ENCODE measurements at regions not wholly inside any gene's neighbourhood (a gene's known extent, or its start where the extent isn't known, plus 50 kb on each side); places are given as distances from the start of the nearest gene placed in this dataset.
"Not testable (repeated sequence)": the region's sequence is repeated elsewhere in the genome, so short reads cannot be mapped to it uniquely, and the experiment has no call there.

DNA sequence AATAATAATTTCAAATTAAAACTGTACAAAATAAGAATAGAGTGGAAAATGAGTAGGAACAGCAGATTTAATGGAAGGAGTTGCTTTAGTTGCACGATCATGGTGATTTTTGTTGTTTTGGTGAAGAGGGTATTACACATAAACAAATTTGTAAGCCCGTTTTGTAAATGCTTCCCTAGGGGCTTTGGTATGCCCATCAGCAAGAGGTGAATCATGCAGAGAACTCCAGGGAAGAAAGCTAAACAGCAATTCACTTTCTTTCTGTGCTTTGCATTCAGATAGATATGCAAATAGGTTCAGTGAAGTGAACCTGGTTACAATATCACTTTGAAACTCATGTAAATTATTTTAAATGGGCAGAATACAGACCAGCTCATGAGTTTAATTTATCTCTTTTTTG is 422.2 kb upstream of the MTPN start:
- 37 to 38% methylated on average over 2 of the region's 2 CpGs for WGBS, 2 donors
- H3K4me3 ChIP-seq, result no peak overlapping the region
- no peak for ATAC-seq (ENCODE audit: low FRiP score in 2 of 2)

DNA sequence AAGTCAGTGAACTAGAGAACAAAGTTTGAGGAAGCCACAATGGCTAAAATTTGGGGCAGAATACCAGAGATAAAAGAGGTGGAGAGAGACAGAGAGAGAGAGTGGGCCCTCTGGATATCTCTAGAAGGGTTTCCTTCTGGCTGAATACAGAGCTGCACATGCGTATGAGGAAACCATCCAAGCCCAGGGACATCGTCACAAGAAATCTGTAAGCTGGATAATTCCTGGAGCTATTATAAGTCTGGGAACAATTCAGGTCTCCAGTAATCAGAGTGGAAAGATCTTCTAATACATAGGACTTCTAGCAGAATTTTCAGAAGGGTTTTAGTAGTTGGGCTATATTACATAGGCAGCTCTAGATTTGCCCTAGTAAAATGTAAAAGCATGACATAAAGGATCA is 415.7 kb upstream of the MTPN start:
- H3K27me3 ChIP-seq, result no peaks in the 10 kb centered on the region
- TF ChIP-seq EP300 (IDR thresholded peaks at IDR 0.05) (no peak), POLR2A (IDR thresholded peaks at IDR 0.05) (no peak), POLR2AphosphoS5 (IDR thresholded peaks at IDR 0.05) (no peak)
- TF ChIP-seq, protein P1, sequence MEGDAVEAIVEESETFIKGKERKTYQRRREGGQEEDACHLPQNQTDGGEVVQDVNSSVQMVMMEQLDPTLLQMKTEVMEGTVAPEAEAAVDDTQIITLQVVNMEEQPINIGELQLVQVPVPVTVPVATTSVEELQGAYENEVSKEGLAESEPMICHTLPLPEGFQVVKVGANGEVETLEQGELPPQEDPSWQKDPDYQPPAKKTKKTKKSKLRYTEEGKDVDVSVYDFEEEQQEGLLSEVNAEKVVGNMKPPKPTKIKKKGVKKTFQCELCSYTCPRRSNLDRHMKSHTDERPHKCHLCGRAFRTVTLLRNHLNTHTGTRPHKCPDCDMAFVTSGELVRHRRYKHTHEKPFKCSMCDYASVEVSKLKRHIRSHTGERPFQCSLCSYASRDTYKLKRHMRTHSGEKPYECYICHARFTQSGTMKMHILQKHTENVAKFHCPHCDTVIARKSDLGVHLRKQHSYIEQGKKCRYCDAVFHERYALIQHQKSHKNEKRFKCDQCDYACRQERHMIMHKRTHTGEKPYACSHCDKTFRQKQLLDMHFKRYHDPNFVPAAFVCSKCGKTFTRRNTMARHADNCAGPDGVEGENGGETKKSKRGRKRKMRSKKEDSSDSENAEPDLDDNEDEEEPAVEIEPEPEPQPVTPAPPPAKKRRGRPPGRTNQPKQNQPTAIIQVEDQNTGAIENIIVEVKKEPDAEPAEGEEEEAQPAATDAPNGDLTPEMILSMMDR (IDR thresholded peaks at IDR 0.05), result no peak
- no peaks in the 10 kb centered on the region for H3K4me1 ChIP-seq
- H3K36me3 ChIP-seq, result no peaks in the 10 kb centered on the region
- H3K27ac ChIP-seq, result no peak overlapping the region
- H3K9me3 ChIP-seq, result no peaks in the 10 kb centered on the region
- ATAC-seq (ENCODE audit: low FRiP score in 2 of 2) (no peak), DNase-seq (no peak)
- 94 to 97% methylated on average over 2 of the region's 2 CpGs for WGBS, 2 donors
- no peak overlapping the region for H3K4me3 ChIP-seq

More for the DNA sequence above, 422.2 kb upstream of the MTPN start:
- Histone ChIP-seq H3K36me3 (no peaks in the 10 kb centered on the region), H3K27ac (no peak overlapping the region), H3K27me3 (no peaks in the 10 kb centered on the region), H3K9me3 (no peaks in the 10 kb centered on the region), H3K4me1 (no peaks in the 10 kb centered on the region)
- DNase-seq, result no peak
- TF ChIP-seq, protein P1 (IDR thresholded peaks at IDR 0.05), result no peak
- no peak for TF ChIP-seq POLR2A (IDR thresholded peaks at IDR 0.05)
- no peak for TF ChIP-seq POLR2AphosphoS5 (IDR thresholded peaks at IDR 0.05)
- no peak for TF ChIP-seq EP300 (IDR thresholded peaks at IDR 0.05)

DNA sequence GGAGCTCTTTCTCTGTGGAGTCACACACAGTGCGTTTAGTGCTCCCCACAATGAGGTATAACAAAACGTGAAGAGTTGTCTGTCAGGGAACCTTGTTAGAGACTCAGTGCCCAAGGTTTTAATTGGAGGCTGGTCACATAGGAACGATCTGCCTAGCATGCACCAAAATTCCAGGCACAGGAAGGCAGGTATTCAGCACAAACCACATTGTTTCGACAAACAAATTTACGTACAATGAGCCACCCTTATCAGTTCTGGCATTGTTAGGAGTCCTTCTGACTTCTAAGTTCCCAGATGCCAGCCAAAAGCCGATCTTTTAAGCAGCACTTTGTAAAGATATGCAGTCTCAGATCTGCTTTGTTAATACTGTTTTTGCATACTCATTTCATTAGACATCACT is 414.2 kb upstream of the MTPN start:
- no peak for ATAC-seq (ENCODE audit: low FRiP score in 2 of 2)
- TF ChIP-seq, protein P1 (IDR thresholded peaks at IDR 0.05), result no peak
- no peak for TF ChIP-seq POLR2A (IDR thresholded peaks at IDR 0.05)
- TF ChIP-seq EP300 (IDR thresholded peaks at IDR 0.05), result no peak
- no peaks in the 10 kb centered on the region for H3K27me3 ChIP-seq
- H3K4me3 ChIP-seq, result no peak overlapping the region
- no peaks in the 10 kb centered on the region for H3K36me3 ChIP-seq
- no peak overlapping the region for H3K27ac ChIP-seq
- no peak for DNase-seq
- H3K4me1 ChIP-seq, result no peaks in the 10 kb centered on the region
- 58 to 64% methylated on average over 6 of the region's 6 CpGs for WGBS, 2 donors
- H3K9me3 ChIP-seq, result no peaks in the 10 kb centered on the region

DNA sequence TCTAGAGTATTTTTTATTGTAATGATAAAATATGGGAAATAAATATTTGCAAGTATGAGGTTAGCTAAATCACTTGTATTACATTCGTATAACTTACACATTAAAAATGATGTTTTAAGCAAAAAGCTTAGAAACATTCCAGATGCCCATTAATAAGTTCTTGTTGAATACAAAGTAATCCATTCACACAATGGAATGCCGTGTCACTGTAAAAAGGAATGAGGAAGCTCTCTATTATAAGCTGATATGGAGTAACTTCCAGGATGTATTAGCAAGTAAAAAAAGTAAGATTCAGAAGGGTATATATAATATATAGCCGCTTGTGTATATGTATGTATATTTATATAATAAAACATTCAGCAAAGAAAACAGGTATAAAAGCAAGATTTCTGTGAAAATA is 412.8 kb upstream of the MTPN start:
- 61% methylated on average over 3 of the region's 3 CpGs for WGBS, 2 donors

DNA sequence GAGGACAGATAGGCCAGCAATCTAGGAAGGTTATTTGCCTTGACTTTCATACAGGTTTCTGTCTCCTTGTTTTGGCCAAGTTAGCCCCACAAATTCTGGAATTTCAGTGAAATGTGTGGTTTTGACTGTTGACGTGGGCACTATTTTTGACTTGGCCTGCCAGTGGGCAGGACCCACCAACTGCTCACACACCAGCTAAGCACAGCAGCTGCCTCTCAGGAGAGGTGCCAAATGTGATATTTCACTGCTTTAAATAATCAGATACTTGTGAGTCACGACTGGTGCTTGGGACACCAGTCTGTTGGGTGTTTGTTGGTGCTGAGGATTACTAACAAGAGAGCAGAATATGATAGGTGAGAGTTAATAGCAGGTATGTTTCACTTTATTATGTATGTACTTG is 409.7 kb upstream of the MTPN start:
- H3K27me3 ChIP-seq, result no peaks in the 10 kb centered on the region
- DNase-seq (no peak), ATAC-seq (ENCODE audit: low FRiP score in 2 of 2) (no peak)
- 59 to 70% methylated on average over 2 of the region's 2 CpGs for WGBS, 2 donors
- TF ChIP-seq, protein P1 (IDR thresholded peaks at IDR 0.05), result no peak
- no peak for TF ChIP-seq POLR2AphosphoS5 (IDR thresholded peaks at IDR 0.05)
- no peaks in the 10 kb centered on the region for H3K4me1 ChIP-seq
- H3K27ac ChIP-seq, result no peak overlapping the region
- no peaks in the 10 kb centered on the region for H3K9me3 ChIP-seq
- no peaks in the 10 kb centered on the region for H3K36me3 ChIP-seq
- no peak overlapping the region for H3K4me3 ChIP-seq

More for the DNA sequence above, 412.8 kb upstream of the MTPN start:
- no peak for TF ChIP-seq POLR2A (IDR thresholded peaks at IDR 0.05)
- TF ChIP-seq POLR2AphosphoS5 (IDR thresholded peaks at IDR 0.05), result no peak
- TF ChIP-seq, protein P1 (IDR thresholded peaks at IDR 0.05), result no peak
- Histone ChIP-seq H3K9me3 (no peaks in the 10 kb centered on the region), H3K4me1 (no peaks in the 10 kb centered on the region), H3K4me3 (no peak overlapping the region), H3K27me3 (no peaks in the 10 kb centered on the region), H3K27ac (no peak overlapping the region), H3K36me3 (no peaks in the 10 kb centered on the region)
- ATAC-seq (ENCODE audit: low FRiP score in 2 of 2) (no peak), DNase-seq (no peak)

DNA sequence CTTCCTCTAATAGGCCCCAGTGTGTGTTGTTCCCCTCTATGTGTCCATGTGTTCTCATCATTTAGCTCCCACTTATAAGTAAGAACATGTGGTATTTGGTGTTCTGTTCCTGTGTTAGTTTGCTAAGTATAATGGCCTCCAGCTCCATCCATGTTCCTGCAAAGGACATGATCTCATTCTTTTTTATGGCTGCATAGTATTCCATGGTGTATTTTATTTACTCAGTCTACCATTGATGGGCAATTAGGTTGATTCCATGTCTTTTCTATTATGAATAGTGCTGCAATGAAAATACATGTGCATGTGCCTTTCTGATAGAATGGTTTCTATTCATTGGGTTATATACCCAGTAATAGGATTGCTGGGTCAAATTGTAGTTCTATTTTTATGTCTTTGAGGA is 394.2 kb upstream of the MTPN start:
- H3K4me1 ChIP-seq; H3K4me3 ChIP-seq; H3K9me3 ChIP-seq; H3K27me3 ChIP-seq; H3K36me3 ChIP-seq; ATAC-seq (ENCODE audit: low FRiP score in 2 of 2); H3K27ac ChIP-seq; DNase-seq: not testable (repeated sequence)

All from upper lobe of left lung (tissue), 6 donors.